ENCODE measurements at regions not wholly inside any gene's neighbourhood (a gene's known extent, or its start where the extent isn't known, plus 50 kb on each side); places are given as distances from the start of the nearest gene placed in this dataset.
A peak's percentile ranks its signal among the peaks of the same experiment; 100 is the strongest.

DNA sequence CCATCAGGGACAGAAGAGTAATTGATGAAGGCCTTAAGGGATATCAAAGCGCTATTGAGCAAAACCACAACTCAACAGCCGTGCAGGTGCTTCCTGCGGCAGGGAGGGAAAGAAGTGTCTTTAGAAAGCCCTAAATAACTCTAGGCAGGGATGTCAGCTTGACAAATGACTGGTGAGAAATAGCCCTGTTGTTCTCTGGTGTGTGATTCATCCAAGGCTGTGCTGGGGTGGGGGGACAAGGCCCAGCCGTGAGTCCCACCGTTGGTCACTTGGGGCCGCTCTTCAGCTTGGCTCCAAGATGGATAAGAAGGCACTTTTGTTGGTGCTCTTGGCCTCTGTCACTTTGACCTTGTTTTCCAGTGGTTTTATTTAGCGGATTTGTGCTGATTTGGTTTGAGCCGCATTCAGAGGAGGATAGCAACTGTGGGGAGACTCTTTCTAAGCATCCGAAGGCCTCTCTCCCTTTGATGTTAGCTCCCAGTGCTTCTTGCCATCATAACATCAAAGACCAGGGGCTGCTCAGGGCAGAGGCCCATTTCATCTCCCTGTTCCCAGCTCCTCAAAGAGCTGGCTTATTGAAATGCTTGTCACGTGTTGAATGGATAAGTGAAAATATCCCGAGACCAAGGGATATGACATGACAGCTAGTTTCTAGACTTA is 130.3 kb upstream of the SERP2 start:
- DNase-seq (ENCODE audit: low read depth), result peak; percentile 92

DNA sequence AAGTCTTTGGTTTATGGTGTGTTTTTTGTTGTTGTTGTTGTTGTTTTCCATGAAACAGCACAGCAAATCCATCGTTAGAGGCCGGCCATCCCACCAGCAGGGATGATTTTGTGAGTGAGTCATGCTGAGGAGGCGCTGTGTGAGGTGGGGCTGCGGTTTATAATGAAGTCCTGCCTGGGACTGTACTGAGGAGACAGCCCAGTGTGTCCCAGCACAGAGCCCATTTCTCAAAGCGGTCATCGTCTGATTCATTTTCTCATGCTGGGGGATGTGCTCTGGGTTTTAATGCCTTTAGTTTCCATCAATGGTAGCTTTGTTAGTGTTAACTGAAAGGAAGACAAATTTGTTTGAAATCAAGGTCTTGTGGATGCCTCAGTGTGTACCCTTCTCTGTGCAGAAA is 129.3 kb upstream of the SERP2 start:
- DNase-seq (ENCODE audit: low read depth), result peak; percentile 81

GRCh38 chr13:44249431-44249836 is 124.2 kb upstream of the SERP2 start:
- DNase-seq (ENCODE audit: low read depth), result no peak

DNA sequence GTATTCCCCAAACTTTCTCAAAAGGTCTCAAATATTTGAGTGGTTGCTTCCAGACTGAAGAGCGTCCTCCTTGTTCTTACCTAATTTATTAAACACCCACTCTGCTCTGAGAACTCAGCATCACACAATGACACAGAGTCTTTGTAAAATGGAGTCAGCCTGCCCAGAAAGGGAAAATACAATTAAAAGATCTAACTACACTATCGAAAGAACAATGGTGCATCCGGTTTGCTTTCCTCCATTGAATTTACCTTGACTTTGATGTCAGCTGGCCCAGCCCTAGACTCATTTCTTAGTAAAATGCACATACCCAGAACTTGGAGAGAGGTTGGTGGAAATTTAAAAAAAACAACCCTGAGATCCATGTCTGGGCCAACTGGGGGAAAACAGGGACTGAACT is 120.7 kb upstream of the SERP2 start:
- DNase-seq (ENCODE audit: low read depth), result no peak

- no peak for DNase-seq (ENCODE audit: low read depth)
These were observed 117.8 kb upstream of the SERP2 start for GRCh38 chr13:44255771-44256364.

DNA sequence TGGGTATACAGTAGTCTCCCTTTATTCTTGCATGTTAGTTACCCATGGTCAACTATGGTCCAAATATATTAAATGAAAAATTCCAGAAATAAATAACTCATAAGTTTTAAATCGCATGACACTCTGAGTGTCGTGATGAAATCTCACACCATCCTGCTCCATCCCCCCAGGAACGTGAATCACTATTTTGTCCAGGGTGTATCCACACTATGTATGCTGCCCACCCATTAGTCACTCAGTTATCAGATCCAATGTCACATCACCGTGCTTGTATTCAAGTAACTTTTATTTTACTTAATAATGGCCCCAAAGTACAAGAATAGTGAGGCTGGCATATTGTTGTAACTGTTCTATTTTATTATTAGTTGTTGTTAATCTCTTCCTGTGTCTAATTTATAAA is 115.8 kb upstream of the SERP2 start:
- no peak for DNase-seq (ENCODE audit: low read depth)

GRCh38 chr13:44259045-44260027 is 114.3 kb upstream of the SERP2 start:
- DNase-seq (ENCODE audit: low read depth), result peak; percentile 80

GRCh38 chr13:44260336-44260735 is 113.3 kb upstream of the SERP2 start:
- DNase-seq (ENCODE audit: low read depth), result no peak

- DNase-seq (ENCODE audit: low read depth), result peak; percentile 77
These were observed 109.6 kb upstream of the SERP2 start for GRCh38 chr13:44263751-44264620.

DNA sequence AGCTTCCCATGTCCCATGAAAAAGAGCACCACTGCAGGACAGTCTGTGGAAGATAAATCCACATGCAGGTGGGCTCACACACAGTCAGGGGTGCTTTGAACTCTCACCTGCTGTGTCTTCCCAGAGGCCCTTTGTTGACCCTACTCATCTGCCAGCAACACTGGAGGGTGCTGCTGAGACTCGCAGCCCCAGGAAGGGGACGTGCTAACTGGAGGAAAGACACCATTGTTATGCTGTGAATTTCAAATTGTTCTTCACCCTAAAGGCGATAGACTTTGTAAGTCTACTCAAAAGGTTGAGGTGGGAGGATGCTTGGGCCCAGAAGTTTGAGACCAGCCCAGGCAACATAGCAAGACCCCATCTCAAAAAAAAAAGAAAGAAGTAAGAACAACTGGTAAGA is 107.3 kb upstream of the SERP2 start:
- no peak for DNase-seq (ENCODE audit: low read depth)

DNA sequence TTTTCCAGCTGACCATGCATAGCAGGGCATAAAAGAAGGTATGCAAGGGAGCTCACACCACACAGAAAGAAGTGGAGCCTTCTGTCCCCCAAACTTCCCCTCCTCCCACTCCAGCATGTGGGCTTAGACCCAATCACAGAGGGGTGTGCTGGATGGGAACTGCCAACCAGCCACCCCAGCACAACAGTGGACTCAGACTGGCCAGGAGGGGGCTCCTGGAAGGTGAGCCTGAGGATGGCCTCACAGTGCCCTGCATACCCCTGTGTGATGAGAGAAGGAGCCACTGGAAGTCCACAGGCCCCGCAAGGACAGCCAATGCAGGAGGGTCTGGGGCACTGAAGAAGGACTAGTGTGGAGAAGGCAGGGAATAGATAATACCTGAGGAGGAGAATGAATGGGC is 106.9 kb upstream of the SERP2 start:
- no peak for DNase-seq (ENCODE audit: low read depth)

DNA sequence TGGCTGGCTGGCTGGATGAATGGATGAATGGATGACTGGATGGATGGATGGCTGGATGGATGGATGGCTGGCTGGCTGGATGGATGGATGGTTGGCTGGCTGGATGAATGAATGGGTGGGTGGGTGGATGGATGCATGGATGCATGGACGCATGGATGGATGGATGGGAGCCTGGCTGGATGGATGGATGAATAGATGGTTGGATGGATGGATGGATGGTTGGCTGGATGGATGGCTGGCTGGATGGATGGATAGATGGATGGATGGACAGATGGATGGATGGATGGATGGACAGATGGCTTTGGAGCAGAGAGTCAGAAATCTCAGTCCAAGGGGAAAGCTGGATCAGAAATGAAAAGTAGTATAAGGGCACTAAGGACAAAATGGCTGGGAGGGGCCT is 106.4 kb upstream of the SERP2 start:
- no peak for DNase-seq (ENCODE audit: low read depth)

DNA sequence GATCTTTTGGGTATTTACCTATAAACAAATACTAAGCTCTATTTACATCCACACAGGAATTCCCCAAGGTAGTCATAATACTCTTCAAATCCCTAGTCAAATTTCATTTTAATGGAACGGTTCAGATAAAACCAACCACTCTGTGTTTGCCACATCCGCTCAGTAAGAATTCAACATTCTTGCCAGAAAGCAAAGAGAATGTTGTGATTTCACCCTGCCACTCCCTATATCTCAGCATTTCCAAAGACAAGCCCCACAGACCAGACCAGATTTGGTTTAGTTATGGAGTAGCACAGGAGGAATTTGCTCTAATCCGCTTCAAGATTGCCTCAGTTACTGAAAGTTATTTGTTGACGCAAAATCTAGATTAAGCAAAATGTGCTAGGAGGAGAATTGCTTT is 105.6 kb upstream of the SERP2 start:
- peak; percentile 78 for DNase-seq (ENCODE audit: low read depth)

DNA sequence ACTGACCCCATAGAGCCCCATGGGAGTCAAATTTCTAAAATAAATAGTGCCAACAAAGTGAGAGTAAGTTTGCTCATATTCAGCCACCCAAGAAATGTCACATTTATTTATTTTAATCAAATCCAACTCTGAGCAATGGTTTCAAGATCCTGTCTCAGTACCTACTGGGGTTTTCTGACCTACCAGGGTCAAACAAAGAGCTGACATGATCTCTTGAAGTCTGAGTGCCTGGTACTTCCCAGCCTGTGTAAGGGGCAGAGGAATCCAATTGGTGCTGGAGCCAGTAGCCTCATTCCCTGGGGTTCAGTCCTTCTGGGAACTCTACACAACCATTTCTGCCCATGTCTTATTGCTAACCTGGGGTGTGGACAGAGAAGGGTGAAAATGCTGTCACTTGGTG is 104.6 kb upstream of the SERP2 start:
- no peak for DNase-seq (ENCODE audit: low read depth)

- DNase-seq (ENCODE audit: low read depth), result no peak
These were observed 103.5 kb upstream of the SERP2 start for GRCh38 chr13:44270150-44270549.

DNA sequence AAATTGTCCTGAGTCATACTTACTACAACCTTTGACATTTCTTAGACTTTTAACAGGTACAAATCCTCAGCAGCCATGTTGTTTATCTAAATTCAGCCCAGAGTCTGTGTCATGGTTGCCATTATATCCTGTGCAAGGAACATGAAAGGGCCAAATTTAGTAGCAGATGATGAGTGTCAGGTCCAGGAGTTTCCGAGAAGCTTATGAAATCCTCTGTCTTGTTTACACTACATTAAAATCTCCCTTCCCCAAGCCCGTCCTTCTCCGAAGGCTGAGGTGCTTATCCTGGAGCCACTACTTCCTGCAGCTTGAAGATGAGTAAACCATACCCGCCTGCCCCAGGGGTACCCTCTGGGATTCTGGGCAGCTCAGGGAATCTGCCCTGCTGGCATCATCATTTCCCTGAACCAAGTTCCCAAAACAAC is 102.6 kb upstream of the SERP2 start:
- DNase-seq (ENCODE audit: low read depth), result peak; percentile 42

DNA sequence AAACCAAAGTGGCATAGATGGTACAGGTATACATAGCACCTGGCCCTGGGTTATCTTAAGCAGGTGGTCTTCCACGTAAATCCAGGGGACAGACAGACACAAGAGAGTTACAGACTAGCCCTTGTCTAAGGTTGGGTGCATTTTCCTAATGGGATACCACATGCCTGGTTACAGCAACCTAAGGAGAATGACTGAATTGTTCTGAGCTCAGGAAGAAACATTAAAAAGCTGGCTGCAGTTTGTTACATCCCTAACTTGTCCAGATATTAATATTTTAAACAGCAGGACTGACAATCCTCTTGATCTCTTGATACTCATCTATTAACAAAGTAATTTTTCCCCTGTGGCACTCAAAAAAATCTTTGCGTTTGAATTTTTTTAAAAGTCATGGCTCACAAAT is 102.2 kb upstream of the SERP2 start:
- DNase-seq (ENCODE audit: low read depth), result no peak

GRCh38 chr13:44271915-44272341 is 101.7 kb upstream of the SERP2 start:
- no peak for DNase-seq (ENCODE audit: low read depth)

DNA sequence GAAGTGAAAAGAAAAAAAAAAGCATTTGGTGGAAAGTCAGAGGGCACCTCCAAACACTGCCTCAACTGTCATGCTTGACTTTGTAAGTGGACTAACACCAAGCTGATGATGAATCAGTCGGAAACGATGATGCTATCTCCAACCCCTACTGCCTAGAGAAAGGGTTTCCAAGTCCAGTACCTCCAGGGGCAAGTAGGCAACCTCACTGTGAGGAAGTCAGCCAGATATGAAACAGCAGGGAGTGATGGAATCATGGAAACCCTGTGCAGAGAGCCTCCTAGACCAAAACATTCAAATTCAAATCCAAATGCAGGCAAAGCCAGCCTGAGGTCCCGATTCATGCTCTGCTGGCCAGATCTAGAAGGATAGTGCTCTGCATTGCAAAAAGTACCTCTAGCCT is 100.9 kb upstream of the SERP2 start:
- DNase-seq (ENCODE audit: low read depth), result peak; percentile 48

DNA sequence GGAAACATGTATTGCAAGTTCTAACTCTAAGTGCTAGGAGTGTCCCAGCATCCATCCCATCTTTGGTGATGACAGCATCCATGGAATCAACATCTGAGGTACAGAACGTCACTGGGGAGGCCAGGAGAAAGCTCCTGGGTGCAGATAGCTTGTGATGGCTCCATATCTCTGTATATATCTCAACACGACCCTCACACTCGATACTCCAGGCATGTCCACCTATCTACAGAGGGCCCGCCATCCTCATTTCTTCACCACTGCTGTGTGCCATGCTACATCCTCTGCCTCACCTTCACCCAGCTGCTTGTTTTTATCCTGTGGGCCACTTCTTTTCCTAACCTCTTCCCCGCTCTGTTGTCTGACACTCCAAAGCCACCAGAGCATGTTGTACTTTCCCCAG is 100.4 kb upstream of the SERP2 start:
- no peak for DNase-seq (ENCODE audit: low read depth)

DNA sequence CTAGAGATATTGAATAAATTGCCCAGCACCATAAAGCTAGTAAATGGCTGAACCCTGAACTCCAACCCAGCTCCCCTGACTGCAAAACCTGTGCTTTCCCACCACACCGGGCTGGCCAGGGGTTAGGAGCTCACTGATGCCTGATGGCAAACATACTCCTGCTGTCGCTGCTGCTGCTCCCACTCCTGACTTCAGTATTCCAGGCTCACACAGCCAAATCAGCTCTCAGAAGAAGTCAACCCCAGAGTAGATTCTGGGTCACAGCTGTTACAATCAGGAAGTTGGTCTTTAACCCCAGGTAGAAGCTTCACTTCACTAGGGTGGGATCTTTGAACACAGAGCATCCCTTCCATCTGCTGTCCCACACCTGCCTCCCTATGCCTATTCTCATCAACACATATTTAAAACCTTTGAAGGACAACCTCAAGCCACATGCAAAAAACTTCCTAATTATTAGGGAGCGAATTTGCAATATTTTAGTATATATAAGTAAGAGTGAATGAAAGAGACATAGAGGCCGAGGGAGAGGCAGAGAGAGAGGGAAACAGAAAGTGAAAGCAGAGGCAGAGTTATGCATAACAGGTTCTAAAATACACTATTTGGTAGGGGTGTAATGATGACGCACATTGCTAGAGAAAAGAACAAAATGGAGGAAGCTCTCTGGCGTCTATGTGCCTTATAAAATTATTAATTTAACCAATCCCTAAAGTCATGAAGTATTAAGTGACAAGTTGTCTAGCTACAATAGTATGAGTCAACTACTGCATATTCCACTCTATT is 99.4 kb upstream of the SERP2 start:
- DNase-seq (ENCODE audit: low read depth), result peak; percentile 57

Data from Daoy (cell line).